Endodermal cell (in vitro differentiated cells): ENCODE measurements at regions not wholly inside any gene's neighbourhood (a gene's known extent, or its start where the extent isn't known, plus 50 kb on each side); places are given as distances from the start of the nearest gene placed in this dataset.

Experiments
- DNase-seq: peaks from one replicate; pipeline ENCODE4 v3.0.0-alpha.2; 2017
- H3K27ac ChIP-seq: 2 replicates; pipeline ENCODE4 v1.5.1; 2013; ENCODE audit warnings: mild to moderate bottlenecking, low read depth, low read length, moderate library complexity
- H3K27me3 ChIP-seq: 2 replicates; pipeline ENCODE4 v1.6.1; 2013; ENCODE audit warnings: mild to moderate bottlenecking, low read length, moderate library complexity; ENCODE audit not compliant: insufficient read depth, control insufficient read depth, poor library complexity, severe bottlenecking
- H3K36me3 ChIP-seq: 2 replicates; pipeline ENCODE4 v1.7.0; 2013; ENCODE audit warnings: mild to moderate bottlenecking, low read length, moderate library complexity; ENCODE audit not compliant: control insufficient read depth, insufficient read depth
- H3K4me1 ChIP-seq: one replicate; pipeline ENCODE4 v1.7.0; 2013; ENCODE audit warnings: low read length; ENCODE audit not compliant: control insufficient read depth, insufficient read depth
- H3K4me3 ChIP-seq: 2 replicates; pipeline ENCODE4 v1.5.1; 2013; ENCODE audit warnings: mild to moderate bottlenecking, low read length, moderate library complexity
- H3K9ac ChIP-seq: 2 replicates; pipeline ENCODE4 v1.6.1; 2013; ENCODE audit warnings: mild to moderate bottlenecking, low read length, moderate library complexity; ENCODE audit not compliant: poor library complexity, severe bottlenecking; ENCODE audit errors: extremely low read depth
- H3K9me3 ChIP-seq: 2 replicates; pipeline ENCODE4 v1.6.1; 2013; ENCODE audit warnings: mild to moderate bottlenecking, low read length, moderate library complexity; ENCODE audit not compliant: control insufficient read depth
- H3K27ac Mint-ChIP-seq: 2 replicates; pipeline ENCODE4 v1.8.0; 2020; ENCODE audit warnings: mixed read lengths
- H3K27me3 Mint-ChIP-seq: 2 replicates; pipeline ENCODE4 v1.8.0; 2021; ENCODE audit warnings: mild to moderate bottlenecking, mixed read lengths; ENCODE audit not compliant: insufficient read depth
- H3K36me3 Mint-ChIP-seq: 2 replicates; pipeline ENCODE4 v1.8.0; 2020; ENCODE audit warnings: low read depth, mixed read lengths
- H3K4me1 Mint-ChIP-seq: 2 replicates; pipeline ENCODE4 v1.8.0; 2020; ENCODE audit warnings: mixed read lengths
- H3K4me3 Mint-ChIP-seq: 2 replicates; pipeline ENCODE4 v1.8.0; 2020; ENCODE audit warnings: mild to moderate bottlenecking, moderate library complexity, mixed read lengths
- H3K9me3 Mint-ChIP-seq: 2 replicates; pipeline ENCODE4 v1.8.0; 2020; ENCODE audit warnings: mild to moderate bottlenecking, mixed read lengths
- CTCF ChIP-seq: fragments of 200-600 bp; sonication (generic); conservative IDR thresholded peaks from 2 replicates; pipeline ENCODE4 v1.5.0; 2021; ENCODE audit warnings: antibody characterized with exemption, mild to moderate bottlenecking
- WGBS, 2 experiments: methylation state at CpG; one replicate each; pipeline versions ENCODE4 v1.1.5 to v1.1.7; 2013; ENCODE audit warnings: missing lambda C conversion rate in 2 of 2, mixed read lengths in 1 of 2; ENCODE audit not compliant: insufficient coverage in 1 of 2, insufficient read length in 1 of 2; 5-methylcytosine and 5-hydroxymethylcytosine counted together

- H3K27ac Mint-ChIP-seq = no peak overlapping the region
- H3K36me3 Mint-ChIP-seq = no peaks in the 10 kb centered on the region
- TF ChIP-seq CTCF = no peak
- peaks cover 8% of the 10 kb centered on the region for H3K4me1 ChIP-seq
- H3K4me3 Mint-ChIP-seq = no peak overlapping the region
- peaks cover 36% of the 10 kb centered on the region for H3K27me3 ChIP-seq
- H3K9ac ChIP-seq = no peak overlapping the region
- WGBS, 2 experiments = 74 to 89% methylated on average over 3 of the region's 3 CpGs
- peaks cover 3% of the 10 kb centered on the region for H3K9me3 Mint-ChIP-seq
- no peak overlapping the region for H3K27ac ChIP-seq
- H3K36me3 ChIP-seq = no peaks in the 10 kb centered on the region
- H3K27me3 Mint-ChIP-seq = peaks cover 61% of the 10 kb centered on the region
- no peak for DNase-seq
- H3K4me1 Mint-ChIP-seq = peaks cover 30% of the 10 kb centered on the region
- no peak overlapping the region for H3K4me3 ChIP-seq
- H3K9me3 ChIP-seq = peaks cover 5% of the 10 kb centered on the region
These were observed 157.3 kb upstream of the COL1A2 start for GRCh38 chr7:94237417-94237816.

- Histone ChIP-seq H3K27ac (no peak overlapping the region), H3K9ac (no peak overlapping the region), H3K9me3 (no peaks in the 10 kb centered on the region), H3K4me1 (peaks cover 8% of the 10 kb centered on the region), H3K36me3 (no peaks in the 10 kb centered on the region), H3K27me3 (peaks cover 36% of the 10 kb centered on the region), H3K4me3 (no peak overlapping the region)
- TF ChIP-seq CTCF = no peak
- Mint-ChIP-seq H3K27me3 (peaks cover 43% of the 10 kb centered on the region), H3K36me3 (no peaks in the 10 kb centered on the region), H3K4me1 (peaks cover 30% of the 10 kb centered on the region), H3K4me3 (no peak overlapping the region), H3K27ac (no peak overlapping the region), H3K9me3 (no peaks in the 10 kb centered on the region)
- 80 to 87% methylated on average over 1 to 4 of the region's 4 CpGs for WGBS, 2 experiments
- peak; percentile 59 for DNase-seq
These were observed 154.9 kb upstream of the COL1A2 start for GRCh38 chr7:94239661-94240234.

- no peaks in the 10 kb centered on the region for H3K9me3 Mint-ChIP-seq
- no peaks in the 10 kb centered on the region for H3K36me3 Mint-ChIP-seq
- no peak for DNase-seq
- H3K27me3 Mint-ChIP-seq = peaks cover 43% of the 10 kb centered on the region
- no peak for TF ChIP-seq CTCF
- 92 to 94% methylated on average over 4 to 6 of the region's 6 CpGs for WGBS, 2 experiments
- no peak overlapping the region for H3K4me3 ChIP-seq
- H3K9me3 ChIP-seq = no peaks in the 10 kb centered on the region
- peaks cover 8% of the 10 kb centered on the region for H3K4me1 ChIP-seq
- peaks cover 29% of the 10 kb centered on the region for H3K27me3 ChIP-seq
- H3K9ac ChIP-seq = no peak overlapping the region
- no peak overlapping the region for H3K27ac ChIP-seq
- no peak overlapping the region for H3K27ac Mint-ChIP-seq
- H3K4me3 Mint-ChIP-seq = no peak overlapping the region
- no peaks in the 10 kb centered on the region for H3K36me3 ChIP-seq
- peaks cover 30% of the 10 kb centered on the region for H3K4me1 Mint-ChIP-seq
These were observed 153.8 kb upstream of the COL1A2 start for GRCh38 chr7:94240902-94241301.
